ENCODE measurements at regions not wholly inside any gene's neighbourhood (a gene's known extent, or its start where the extent isn't known, plus 50 kb on each side); places are given as distances from the start of the nearest gene placed in this dataset.

DNA sequence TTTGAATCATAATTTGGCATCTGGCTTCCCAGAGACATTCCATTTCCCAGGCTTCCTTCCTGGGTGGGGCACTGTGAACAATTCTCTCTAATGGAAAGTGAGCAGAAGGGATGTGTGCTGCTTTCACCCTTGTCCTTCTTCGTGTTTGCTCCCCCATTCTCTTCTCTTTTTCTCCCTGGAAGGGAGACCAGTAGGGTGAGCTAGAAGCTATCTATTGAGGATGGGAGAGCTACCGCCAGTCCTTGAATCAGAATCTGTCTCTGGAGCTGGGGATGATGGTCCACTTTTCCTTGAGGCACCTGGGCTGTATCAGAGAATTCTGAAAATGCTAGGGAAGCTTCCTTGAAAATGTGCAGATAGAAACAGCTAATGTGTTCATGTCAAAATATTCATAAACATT lies 453.9 kb downstream of the WDR72 start:
- no peak for DNase-seq (ENCODE audit: low read depth in 2 of 2)

GRCh38 chr15:53305101-53305500 lies 454.4 kb downstream of the WDR72 start:
- DNase-seq (ENCODE audit: low read depth in 2 of 2): no peak

DNA sequence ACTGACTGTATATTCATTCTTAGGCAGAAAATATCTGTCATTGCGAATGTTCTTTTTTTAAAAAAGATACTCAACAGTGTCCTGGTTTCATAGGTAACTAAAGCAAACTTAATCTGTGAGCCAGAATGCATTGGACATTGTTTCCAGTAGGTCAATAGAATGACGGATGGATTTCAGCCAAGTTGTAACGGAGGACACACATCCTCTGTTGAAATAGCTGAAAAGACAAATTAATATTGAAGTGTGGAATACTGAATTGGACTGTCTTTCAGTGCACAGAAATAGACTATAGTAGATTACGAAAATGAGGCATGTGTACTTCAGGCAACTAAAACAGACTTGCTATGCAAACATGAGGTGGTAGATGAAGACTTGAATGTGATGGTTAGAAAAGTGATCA lies 461.6 kb downstream of the WDR72 start:
- no peak for DNase-seq (ENCODE audit: low read depth in 2 of 2)

GRCh38 chr15:53296603-53297002 lies 462.9 kb downstream of the WDR72 start:
- no peak for DNase-seq (ENCODE audit: low read depth in 2 of 2)

- DNase-seq (ENCODE audit: low read depth in 2 of 2): no peak
Observed at GRCh38 chr15:53295574-53295973, 463.9 kb downstream of the WDR72 start.

DNA sequence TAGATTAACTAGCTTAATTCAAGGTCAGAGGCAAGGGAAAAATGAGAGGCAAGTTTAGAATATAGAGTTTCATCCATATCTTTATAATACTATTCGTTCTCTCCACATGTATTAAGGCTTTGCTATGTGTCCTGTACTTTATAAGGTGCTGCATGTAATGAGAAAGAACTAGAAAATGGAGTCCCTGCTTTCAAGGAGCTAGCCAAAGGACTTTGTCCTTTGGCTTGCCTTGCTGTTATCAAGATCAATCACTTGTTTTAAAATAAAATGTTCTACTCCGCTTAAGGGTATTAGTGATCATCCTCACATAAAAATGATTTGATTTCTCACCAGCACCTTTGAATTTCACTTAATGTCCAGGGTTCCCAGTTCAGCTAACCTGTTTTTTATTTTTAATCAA lies 470.9 kb downstream of the WDR72 start:
- no peak for DNase-seq (ENCODE audit: low read depth in 2 of 2)

DNA sequence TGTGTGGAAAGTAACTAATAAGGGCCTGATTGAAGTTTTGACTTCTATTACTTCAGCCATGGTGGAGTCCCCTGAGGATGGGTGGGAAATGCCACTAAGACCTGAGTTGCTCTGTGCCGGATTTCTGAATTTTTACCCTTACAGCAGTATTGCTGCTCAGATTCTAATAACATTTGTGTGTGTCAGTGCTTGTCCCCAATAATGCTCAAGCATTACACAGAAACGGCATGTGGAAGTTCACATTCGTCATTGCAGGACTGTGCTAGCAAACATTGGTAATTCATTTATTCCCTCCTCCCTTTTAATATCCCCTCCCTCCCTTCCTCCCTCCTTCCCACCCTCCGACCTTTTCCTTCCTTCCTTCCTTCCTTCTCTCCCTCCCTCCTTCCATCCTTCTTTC lies 484.5 kb upstream of the ONECUT1 start:
- DNase-seq (ENCODE audit: low read depth in 2 of 2): no peak

DNA sequence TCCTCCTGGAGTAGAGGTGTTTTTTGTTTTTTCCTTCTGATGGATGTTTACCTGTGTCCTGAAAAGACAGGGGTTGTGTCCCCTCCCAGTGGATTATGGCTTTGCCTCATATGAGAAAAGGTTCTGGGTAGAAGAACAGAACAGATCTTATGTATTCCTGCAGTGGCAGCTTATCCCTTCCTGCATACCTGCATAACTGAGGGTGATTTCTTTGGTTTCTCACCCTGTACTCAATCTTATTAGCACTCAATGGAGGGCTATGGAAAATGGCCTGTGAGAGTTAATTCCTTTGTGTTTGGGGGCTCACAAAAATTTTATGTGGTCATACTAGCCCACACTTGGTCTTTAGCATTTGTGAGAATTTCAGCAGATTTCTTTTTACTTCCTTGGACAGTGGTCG lies 482.0 kb upstream of the ONECUT1 start:
- no peak for DNase-seq (ENCODE audit: low read depth in 2 of 2)

GRCh38 chr15:53266176-53266575 lies 476.0 kb upstream of the ONECUT1 start:
- DNase-seq (ENCODE audit: low read depth in 2 of 2): no peak

GRCh38 chr15:53260647-53261046 lies 470.5 kb upstream of the ONECUT1 start:
- DNase-seq (ENCODE audit: low read depth in 2 of 2): no peak

DNA sequence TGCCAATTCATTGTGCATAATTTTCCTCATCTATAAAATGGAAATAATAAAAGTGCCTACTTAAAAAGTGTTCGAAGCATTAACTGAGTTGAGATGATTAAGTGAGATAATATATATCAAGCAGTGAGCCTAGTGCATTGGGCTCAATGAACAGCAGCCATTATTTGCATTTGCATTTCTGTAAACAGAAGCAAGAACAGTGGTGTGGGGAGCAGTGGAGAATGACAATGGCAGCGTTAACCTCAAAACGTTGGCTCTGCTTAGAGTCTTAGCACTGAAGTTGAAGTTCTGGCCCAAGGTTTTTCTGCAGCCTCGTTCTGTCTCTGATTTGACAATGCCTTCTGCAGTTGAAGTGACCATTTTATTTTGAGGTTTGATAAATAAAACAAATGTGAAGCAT lies 466.3 kb upstream of the ONECUT1 start:
- no peak for DNase-seq (ENCODE audit: low read depth in 2 of 2)

- no peak for DNase-seq (ENCODE audit: low read depth in 2 of 2)
Observed at GRCh38 chr15:53256043-53256442, 465.9 kb upstream of the ONECUT1 start.

DNA sequence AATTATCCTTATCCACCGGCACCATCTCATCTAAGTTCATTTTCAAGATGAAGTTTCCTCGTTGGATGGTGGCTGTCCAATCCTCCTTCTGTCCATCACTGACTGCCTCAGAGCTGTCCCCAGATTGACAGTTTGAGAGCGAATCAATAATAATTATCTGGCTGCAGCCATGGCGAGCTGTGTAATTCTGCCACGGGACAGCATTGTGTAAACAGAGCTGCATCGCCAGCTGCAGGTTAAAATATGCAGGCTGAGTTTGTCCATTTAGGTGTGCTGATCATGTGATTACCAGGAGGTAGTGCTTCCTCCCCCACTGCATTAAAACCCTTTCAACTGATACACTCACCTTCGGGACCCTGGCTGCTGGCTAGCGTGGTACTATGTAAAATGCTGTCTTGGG lies 461.9 kb upstream of the ONECUT1 start:
- no peak for DNase-seq (ENCODE audit: low read depth in 2 of 2)

- no peak for DNase-seq (ENCODE audit: low read depth in 2 of 2)
Observed at GRCh38 chr15:53251523-53251922, 461.4 kb upstream of the ONECUT1 start.

DNA sequence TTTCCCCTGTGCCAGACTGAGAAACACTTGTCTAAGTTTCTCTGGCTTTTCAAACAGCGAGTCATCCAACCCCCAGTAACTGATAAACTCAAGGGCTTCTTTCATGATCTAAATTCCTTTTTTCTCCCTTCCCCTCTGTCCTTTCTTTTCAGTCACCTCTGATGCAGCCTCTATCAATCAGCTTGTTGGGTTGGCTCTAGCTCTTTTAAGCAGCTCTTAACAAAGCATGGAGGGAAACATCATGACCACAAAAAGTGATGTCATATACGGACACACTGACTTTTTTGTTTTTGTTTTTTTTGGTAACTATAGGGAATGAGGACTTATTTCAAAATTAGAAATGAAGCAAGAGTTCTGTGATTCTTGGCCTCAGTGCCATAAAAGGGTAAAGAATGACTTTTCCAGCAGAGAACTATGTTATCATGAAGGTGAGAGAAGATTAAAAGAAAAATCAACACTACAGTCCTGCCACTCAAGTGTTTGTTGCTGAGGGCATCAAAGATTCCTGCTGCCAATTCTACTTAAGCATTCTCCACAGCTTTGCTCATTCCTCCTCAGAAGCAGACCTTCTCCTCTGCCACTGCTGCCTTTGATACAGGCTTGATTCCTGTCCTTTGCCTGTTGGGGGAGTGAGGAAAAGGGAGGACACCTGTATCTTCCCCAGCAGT lies 457.0 kb upstream of the ONECUT1 start:
- DNase-seq (ENCODE audit: low read depth in 2 of 2): no peak

DNA sequence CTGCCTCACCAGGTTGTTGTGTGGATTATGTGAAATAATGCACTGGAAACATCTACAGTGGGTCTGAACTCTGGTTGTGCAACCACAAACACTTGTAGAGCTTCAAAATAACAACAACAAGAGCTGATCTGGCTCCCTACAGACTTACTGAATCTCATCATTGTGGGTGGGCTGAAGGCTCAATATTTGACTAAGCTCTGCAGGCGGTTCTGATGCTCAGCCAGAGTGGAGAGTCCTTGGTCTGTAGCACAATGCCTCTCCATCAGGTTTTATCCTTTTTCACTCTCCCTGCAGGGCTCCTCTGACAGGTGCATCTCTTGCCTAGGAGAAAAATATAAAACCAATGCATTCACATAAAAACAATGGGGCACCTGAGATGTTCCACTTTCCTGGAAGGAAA lies 456.3 kb upstream of the ONECUT1 start:
- DNase-seq (ENCODE audit: low read depth in 2 of 2): no peak

DNA sequence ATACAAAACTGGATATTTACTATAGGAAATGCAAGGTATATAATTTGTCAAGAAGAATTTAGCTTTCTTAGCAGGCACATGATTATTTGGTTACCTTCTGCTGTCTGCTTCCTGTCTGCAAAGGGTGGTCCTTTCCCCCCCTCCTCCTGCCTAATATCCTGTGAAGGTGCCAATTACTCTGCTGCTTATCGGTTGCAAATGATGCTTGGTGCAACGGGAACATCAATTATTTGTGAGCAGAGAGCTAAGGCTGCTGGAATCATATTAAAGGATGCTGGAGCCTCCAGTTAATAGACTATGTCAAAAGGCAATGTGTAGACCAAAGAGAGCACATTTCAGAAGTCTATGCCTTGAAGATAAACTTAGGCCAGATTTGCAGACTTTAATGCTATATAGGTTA lies 443.7 kb upstream of the ONECUT1 start:
- no peak for DNase-seq (ENCODE audit: low read depth in 2 of 2)

- DNase-seq (ENCODE audit: low read depth in 2 of 2): no peak
Observed at GRCh38 chr15:53230473-53230872, 440.3 kb upstream of the ONECUT1 start.

GRCh38 chr15:53226559-53226958 lies 436.4 kb upstream of the ONECUT1 start:
- DNase-seq (ENCODE audit: low read depth in 2 of 2): no peak

GRCh38 chr15:53225781-53226180 lies 435.6 kb upstream of the ONECUT1 start:
- DNase-seq (ENCODE audit: low read depth in 2 of 2): no peak

- DNase-seq (ENCODE audit: low read depth in 2 of 2): no peak
Observed at GRCh38 chr15:53224371-53224770, 434.2 kb upstream of the ONECUT1 start.

DNA sequence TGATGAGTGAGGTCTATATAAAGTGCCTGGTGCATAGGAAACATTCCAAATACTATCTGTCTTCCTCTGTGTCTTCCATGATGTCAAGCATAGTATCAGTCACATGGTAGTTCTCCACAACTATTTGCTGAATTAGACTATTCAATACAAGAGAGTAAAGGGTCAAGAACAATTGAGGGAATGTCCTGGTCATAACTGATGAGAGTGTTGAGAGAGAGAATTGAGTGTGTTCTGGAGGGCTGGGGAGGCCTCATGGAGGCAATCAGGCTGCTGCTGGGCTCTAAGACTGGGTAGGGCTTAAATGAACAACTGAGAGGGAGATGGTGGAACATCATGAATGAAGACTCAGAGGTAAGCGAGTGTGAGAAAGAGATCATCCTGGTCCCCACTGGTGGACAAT lies 433.7 kb upstream of the ONECUT1 start:
- no peak for DNase-seq (ENCODE audit: low read depth in 2 of 2)

- no peak for DNase-seq (ENCODE audit: low read depth in 2 of 2)
Observed at GRCh38 chr15:53218666-53219580, 428.8 kb upstream of the ONECUT1 start.
